Amniotic epithelial cell (primary cell): ENCODE measurements at regions not wholly inside any gene's neighbourhood (a gene's known extent, or its start where the extent isn't known, plus 50 kb on each side); places are given as distances from the start of the nearest gene placed in this dataset.
"Not testable (repeated sequence)": the region's sequence is repeated elsewhere in the genome, so short reads cannot be mapped to it uniquely, and the experiment has no call there.

ENCODE experiments used
- DNase-seq: peaks from one replicate; pipeline ENCODE4 v3.0.0-alpha.2; 2010; ENCODE audit warnings: low read depth

GRCh38 chr12:68507657-68508056 lies 103.0 kb upstream of the RAP1B start:
- no peak for DNase-seq

GRCh38 chr12:68508576-68508975 lies 102.1 kb upstream of the RAP1B start:
- no peak for DNase-seq

- DNase-seq: no peak
Measured at GRCh38 chr12:68509242-68509641, 101.5 kb upstream of the RAP1B start.

DNA sequence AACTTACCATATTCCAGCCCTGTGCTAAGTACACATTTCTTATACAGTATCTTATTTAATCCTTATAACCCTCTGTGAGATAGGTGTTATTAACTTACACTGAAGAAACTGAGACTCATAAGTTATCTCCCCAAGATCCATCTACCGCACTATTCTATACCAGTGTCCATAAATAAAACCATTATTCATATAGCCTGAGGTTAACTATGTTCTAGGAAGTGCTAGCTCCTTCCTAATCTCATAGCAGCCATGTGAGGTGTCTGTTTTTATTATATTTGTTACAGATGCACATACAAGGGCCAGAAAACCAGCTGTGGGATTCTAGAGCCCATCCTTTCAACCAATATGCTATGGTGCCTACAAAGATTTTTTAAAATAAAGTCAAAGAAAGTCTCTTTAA lies 100.3 kb upstream of the RAP1B start:
- no peak for DNase-seq

- no peak for DNase-seq
Measured at GRCh38 chr12:68514807-68515411, 95.8 kb upstream of the RAP1B start.

- no peak for DNase-seq
Measured at GRCh38 chr12:68515793-68516192, 94.9 kb upstream of the RAP1B start.

DNA sequence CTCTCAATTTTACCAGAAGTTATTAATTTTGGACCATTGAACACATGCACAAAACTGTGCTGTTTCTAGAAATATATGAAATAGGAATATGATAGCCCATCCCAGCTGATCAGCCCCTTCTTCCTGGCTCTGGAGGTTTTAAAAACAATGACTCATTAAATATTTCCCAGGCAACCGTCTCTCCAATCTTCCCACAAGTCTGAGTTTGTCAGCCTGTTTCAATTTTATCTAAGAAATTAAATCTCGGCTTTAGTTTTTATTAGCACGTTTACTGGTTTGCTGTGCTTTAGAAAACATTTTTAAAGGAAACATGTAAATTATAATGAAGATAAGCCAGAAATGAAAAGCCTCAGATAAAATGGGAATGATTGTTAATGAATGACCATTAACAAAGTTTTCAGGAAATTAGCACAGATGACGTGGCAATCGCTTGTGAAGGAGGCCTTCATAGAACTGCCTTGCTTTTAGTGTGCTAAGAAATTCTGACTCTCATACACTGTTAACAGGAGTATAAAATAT lies 89.3 kb upstream of the RAP1B start:
- peak; percentile 82 for DNase-seq

GRCh38 chr12:68521848-68522502 lies 88.7 kb upstream of the RAP1B start:
- DNase-seq: no peak

- DNase-seq: no peak
Measured at GRCh38 chr12:68529466-68529865, 81.2 kb upstream of the RAP1B start.

DNA sequence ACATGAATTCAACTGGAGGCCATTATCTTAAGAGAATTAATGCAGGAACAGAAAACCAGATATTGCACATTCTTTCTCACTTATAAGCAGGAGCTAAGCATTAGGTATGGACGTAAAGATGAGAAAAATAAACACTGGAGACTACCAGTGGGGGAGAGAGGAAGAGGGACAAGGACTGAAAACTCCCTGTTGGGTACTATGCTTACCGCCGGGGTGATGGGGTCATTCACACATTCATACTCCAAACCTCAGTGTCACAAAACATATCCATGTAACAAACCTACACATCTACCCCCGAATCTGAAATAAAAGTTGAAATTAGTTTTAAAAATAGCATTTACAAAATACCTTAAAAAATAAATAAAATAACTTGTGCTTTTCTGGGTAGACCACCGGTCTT lies 80.8 kb upstream of the RAP1B start:
- DNase-seq: no peak

GRCh38 chr12:68530299-68530698 lies 80.4 kb upstream of the RAP1B start:
- DNase-seq: no peak

GRCh38 chr12:68530965-68531364 lies 79.7 kb upstream of the RAP1B start:
- DNase-seq: peak; percentile 52

- no peak for DNase-seq
Measured at GRCh38 chr12:68532204-68532886, 78.4 kb upstream of the RAP1B start.

DNA sequence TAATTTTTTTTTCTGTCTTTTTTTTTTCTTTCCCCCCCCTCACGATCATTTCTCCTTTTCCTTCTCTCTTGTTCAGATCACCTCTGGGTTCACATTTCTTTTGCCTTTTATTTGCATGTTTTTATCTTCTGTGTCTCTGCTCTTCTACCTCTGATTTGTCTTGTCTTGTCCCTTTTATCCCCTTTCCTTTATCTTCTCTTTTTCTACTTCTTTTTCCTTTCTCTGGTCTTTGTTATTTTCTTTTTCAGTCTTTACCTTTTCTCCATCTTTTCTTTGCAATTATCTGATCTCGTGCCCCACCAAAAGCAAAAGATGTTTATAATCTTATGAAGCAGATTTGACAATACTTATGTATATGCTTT lies 77.8 kb upstream of the RAP1B start:
- DNase-seq: no peak

- DNase-seq: no peak
Measured at GRCh38 chr12:68534108-68534507, 76.6 kb upstream of the RAP1B start.

DNA sequence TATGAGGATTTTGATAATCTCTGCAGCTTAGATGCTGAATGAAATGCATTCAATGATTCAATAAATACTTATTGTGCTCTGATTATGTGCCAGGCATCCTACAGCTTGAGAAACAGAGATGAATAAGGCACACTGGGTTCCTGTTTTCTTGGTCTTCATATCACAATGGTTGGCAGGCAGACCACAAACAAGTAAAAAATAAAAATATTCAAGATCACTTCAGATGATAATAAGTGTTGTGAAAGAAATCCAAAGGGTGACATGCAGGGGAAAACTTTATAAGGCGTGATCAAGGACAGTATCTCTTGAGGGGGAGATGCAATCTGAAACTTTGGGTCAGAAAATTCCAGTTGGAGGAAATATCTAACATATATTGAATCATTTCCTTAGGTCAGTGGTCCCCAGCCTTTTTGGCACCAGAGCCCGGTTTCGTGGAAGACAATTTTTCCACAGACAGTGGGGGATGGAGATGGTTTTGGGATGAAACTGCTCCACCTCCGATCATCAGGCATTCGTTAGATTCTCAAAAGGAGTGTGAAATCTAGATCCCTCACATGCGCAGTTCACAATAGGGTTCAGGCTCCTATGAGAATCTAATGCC lies 73.7 kb upstream of the RAP1B start:
- DNase-seq: peak; percentile 22

DNA sequence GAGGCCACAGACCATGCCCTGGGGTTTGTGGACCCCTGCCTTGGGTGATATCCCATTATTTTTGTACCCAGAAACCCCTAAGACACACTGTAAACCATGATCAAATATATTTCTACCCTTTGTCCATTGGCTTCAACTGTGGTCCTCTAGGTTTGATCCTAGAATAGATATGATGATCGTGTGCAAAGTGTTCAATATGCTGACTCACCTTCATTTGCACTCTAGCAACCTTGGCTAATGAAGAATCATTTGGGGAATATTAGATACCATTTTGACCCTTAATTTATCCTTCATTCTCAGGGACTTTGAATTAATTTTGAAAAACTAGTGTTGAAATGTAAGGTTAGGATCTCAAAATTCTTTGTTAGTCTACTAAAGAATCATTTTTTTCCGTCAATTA lies 73.1 kb upstream of the RAP1B start:
- no peak for DNase-seq

DNA sequence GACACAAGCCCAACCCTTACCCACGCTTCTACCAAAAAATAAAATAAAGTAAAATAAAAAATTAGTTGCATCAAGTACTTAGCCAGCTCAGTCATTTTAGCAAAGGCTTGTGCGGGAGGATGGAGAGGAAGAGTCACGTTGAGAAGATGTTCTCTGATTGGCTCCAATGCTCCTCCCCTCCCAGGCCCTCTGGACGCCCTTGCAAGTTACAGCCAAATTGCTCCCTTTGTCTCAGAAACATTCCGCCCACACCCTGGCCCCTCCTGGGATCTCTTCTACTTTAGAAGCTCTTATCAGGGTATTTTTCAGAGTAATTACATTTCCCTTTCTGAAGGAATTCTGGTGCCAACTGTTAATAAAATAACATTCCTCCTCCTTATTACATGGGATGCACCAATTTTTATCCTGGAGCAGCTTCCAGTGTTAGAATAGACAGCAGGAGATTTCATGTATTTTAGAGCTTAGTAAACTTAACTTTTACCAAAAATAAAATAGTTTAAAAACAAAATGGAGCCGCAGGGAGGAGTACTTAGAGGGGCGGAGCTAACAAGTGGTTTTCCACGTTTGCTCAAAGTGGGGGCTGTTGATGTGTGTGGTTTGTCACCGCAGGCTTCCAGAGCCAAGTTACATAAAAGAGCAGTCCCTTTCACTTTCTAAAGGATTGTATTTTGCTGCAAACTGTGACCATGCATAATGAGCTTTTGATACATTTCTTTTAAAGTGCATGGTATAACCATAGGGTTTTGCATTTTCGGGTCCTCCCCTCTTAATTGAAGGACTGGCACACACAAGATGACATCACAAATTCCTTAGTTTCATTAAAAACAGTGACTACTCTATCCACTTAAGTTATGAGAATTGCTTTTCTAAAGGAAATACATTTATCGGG lies 71.7 kb upstream of the RAP1B start:
- DNase-seq: peak; percentile 16

GRCh38 chr12:68539615-68539952 lies 71.1 kb upstream of the RAP1B start:
- no peak for DNase-seq

DNA sequence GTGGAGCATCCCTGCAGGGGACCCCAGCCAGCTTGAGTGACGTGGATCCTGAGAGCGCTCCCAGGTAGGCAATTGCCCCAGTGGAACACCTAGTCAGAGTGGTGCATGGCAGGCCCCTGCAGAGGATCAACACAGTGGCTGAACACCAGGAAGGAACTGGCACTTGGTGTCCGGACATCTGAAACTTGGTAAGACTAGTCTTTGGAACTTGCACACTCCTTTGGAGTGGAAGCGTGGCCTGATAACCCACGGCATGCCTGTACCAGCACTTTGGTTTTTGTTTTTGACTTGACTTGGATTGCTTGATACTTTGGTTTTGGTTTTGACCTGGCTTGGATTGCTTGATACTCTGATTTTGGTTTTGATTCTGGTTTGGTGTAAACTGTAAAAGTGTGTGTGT lies 69.9 kb upstream of the RAP1B start:
- not testable (repeated sequence) for DNase-seq

- not testable (repeated sequence) for DNase-seq
Measured at GRCh38 chr12:68547318-68547717, 63.4 kb upstream of the RAP1B start.

DNA sequence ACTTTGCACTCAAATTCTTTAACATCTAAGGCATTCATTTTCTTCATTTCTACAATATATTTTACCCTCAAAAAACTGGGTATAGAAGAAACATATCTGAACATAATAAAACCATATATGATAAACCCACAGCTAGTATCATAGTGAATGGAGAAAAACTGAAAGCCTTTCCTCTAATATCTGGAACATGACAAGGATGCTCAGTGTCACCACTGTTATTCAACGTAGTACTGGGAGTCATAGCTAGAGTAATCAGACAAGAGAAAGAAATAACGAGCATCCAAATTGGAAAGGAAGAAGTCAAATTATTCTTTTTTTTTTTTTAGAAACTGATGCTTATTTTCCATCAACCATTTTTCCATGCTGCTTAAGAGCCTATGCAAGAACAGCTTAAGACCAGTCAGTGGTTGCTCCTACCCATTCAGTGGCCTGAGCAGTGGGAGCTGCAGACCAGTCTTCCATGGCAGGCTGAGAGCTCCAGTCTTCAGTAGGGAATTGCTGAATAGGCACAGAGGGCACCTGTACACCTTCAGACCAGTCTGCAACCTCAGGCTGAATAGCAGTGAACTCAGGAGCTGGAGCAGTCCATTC lies 58.0 kb upstream of the RAP1B start:
- not testable (repeated sequence) for DNase-seq
